ENCODE measurements at regions not wholly inside any gene's neighbourhood (a gene's known extent, or its start where the extent isn't known, plus 50 kb on each side); places are given as distances from the start of the nearest gene placed in this dataset.

- H3K4me3 ChIP-seq = no peak overlapping the region
Measured at GRCh38 chr5:143596824-143597223, 193.3 kb upstream of the NR3C1 start.

More at GRCh38 chr5:143596824-143597223, 193.3 kb upstream of the NR3C1 start:
- H3K9ac ChIP-seq (ENCODE audit: insufficient read depth in 1 of 2, low read depth in 2 of 2, low read length in 2 of 2) = no peak overlapping the region
- no peaks in the 10 kb centered on the region; a peak in 1 of 5 replicates for H3K4me1 ChIP-seq (replicated peaks in 1 of 2; ENCODE audit: control insufficient read depth in 2 of 2, insufficient read depth in 2 of 2, low read length in 2 of 2)
- intact Hi-C loops (cut with micrococcal nuclease) (no loop called here), in situ Hi-C loops (cut with MboI) (no loop called here)
- POLR2A ChIA-PET = no interaction called here
- no peaks in the 10 kb centered on the region for H3K79me2 ChIP-seq (ENCODE audit: control insufficient read depth, insufficient read depth, low read length)
- ATAC-seq (no peak), DNase-seq (ENCODE audit: extremely low read depth in 1 of 4, low spot score in 3 of 4) (no peak), FAIRE-seq (no peak)
- H3K36me3 ChIP-seq (ENCODE audit: control insufficient read depth, insufficient read depth, low read length) = no peaks in the 10 kb centered on the region
- 27% methylated on average over 3 of the region's 3 CpGs for WGBS (ENCODE audit: insufficient coverage, low coverage, missing lambda C conversion rate)
- no peak for TF ChIP-seq ZC3H4 (CRISPR knock-in tag; IDR thresholded peaks at IDR 0.05; ENCODE audit: borderline replicate concordance)
- TF ChIP-seq GABPB2 (CRISPR knock-in tag; conservative IDR thresholded peaks at IDR 0.05) = no peak
- TF ChIP-seq ZNF280B (CRISPR knock-in tag; IDR thresholded peaks at IDR 0.05) = no peak
- TF ChIP-seq CREB3L1 (IDR thresholded peaks at IDR 0.05; ENCODE audit: borderline replicate concordance, low read depth) = no peak
- TF ChIP-seq ZNF592 (IDR thresholded peaks at IDR 0.05) = no peak
- TF ChIP-seq GATAD2A (IDR thresholded peaks at IDR 0.05) = no peak
- TF ChIP-seq BCOR (IDR thresholded peaks at IDR 0.05) = no peak
- no peak for TF ChIP-seq PHF8 (IDR thresholded peaks at IDR 0.05; ENCODE audit: borderline replicate concordance, low read length)
- no peaks in the 10 kb centered on the region for H3K9me1 ChIP-seq (ENCODE audit: control insufficient read depth, insufficient read depth, low read length)
- no TSS peak for BruUV-seq (replicated peaks)
- H3K9me3 ChIP-seq (replicated peaks; ENCODE audit: control insufficient read depth, insufficient read depth, low read depth, low read length) = no peaks in the 10 kb centered on the region
- H4K20me1 ChIP-seq (replicated peaks; ENCODE audit: control insufficient read depth, insufficient read depth, low read length) = no peaks in the 10 kb centered on the region
- no peaks in the 10 kb centered on the region for H3K27me3 ChIP-seq (ENCODE audit: control insufficient read depth in 2 of 2, insufficient read depth in 2 of 2, low read length in 2 of 2)
- H3K27ac ChIP-seq (ENCODE audit: extremely low read depth, low read depth, low read length) = no peak overlapping the region
- no peak overlapping the region for H3K4me2 ChIP-seq (ENCODE audit: insufficient read depth, low read length)
- CTCF ChIA-PET (ENCODE audit: low intra/inter-chr PET ratio) = no interaction called here
- H2AFZ ChIP-seq (ENCODE audit: low read depth, low read length) = no peak overlapping the region

Measured in K562 (cell line).